SH-SY5Y (cell line): ENCODE measurements at regions not wholly inside any gene's neighbourhood (a gene's known extent, or its start where the extent isn't known, plus 50 kb on each side); places are given as distances from the start of the nearest gene placed in this dataset.

ENCODE experiments used
- GATA2 ChIP-seq: IDR thresholded peaks from 2 replicates; pipeline ENCODE4 v1.6.1; 2011; ENCODE audit warnings: mild to moderate bottlenecking, low read depth, low read length
- GATA3 ChIP-seq: IDR thresholded peaks from 2 replicates; pipeline ENCODE4 v1.6.1; 2011; ENCODE audit warnings: low read depth, mild to moderate bottlenecking, low read length, moderate library complexity

GRCh38 chr11:81596704-81597103 lies 1137.0 kb downstream of the FAM181B start:
- TF ChIP-seq GATA3 (no peak), GATA2 (no peak)
